ENCODE measurements at regions not wholly inside any gene's neighbourhood (a gene's known extent, or its start where the extent isn't known, plus 50 kb on each side); places are given as distances from the start of the nearest gene placed in this dataset.
"Not testable (repeated sequence)": the region's sequence is repeated elsewhere in the genome, so short reads cannot be mapped to it uniquely, and the experiment has no call there.

DNA sequence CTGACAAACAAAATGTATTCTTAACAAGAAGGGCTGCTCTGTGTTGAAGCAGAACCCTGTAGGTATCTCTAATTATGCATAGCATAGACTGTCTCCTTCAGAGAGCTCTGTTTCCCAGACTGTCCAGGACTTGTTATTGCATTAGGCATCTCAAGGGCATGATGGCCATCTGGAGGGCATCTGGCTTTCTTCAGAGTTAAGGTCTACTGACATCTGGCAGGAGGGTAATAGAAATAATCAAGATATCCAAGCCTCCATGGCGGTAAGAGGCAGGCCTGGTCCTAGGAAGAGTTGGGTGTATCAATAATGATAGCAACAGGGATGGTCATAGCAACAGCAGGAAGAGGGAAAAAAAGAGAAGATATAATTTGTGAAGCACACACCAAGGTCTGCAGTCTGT is 161.2 kb downstream of the TTC8 start:
- TF ChIP-seq CTCF (IDR thresholded peaks at IDR 0.05): no peak
- DNase-seq: no peak
- H3K4me3 ChIP-seq (ENCODE audit: low read length): no peak overlapping the region
- no peak overlapping the region for H3K27ac ChIP-seq (ENCODE audit: low read depth in 1 of 2, low read length in 2 of 2)
- no peak for ATAC-seq (ENCODE audit: poor library complexity)
- Mint-ChIP-seq H3K4me1 (ENCODE audit: low read depth) (no peaks in the 10 kb centered on the region), H3K9me3 (peaks cover 5% of the 10 kb centered on the region), H3K4me3 (no peak overlapping the region), H3K27me3 (peaks cover 6% of the 10 kb centered on the region), H3K36me3 (ENCODE audit: low read depth) (no peaks in the 10 kb centered on the region), H3K27ac (no peak overlapping the region)
- ChIA-PET POLR2A (no interaction called here), CTCF (no interaction called here)
- no peaks in the 10 kb centered on the region for H3K4me1 ChIP-seq (ENCODE audit: insufficient read depth, low read length)
- intact Hi-C loops (cut with DNase I, micrococcal nuclease): no loop called here
- no peaks in the 10 kb centered on the region for H3K36me3 ChIP-seq (ENCODE audit: insufficient read depth, low read length)
- peaks cover 0 to 7% of the 10 kb centered on the region in 2 experiments for H3K27me3 ChIP-seq (ENCODE audit: control insufficient read depth in 1 of 2, insufficient read depth in 2 of 2, low read length in 2 of 2)
- H3K9me3 ChIP-seq (ENCODE audit: control insufficient read depth in 1 of 2, insufficient read depth in 1 of 2, low read length in 2 of 2): peaks cover 0 to 11% of the 10 kb centered on the region in 2 experiments

GRCh38 chr14:88986146-88986841 is 161.8 kb downstream of the TTC8 start:
- Mint-ChIP-seq H3K4me1 (ENCODE audit: low read depth) (no peaks in the 10 kb centered on the region), H3K36me3 (ENCODE audit: low read depth) (no peaks in the 10 kb centered on the region), H3K4me3 (no peak overlapping the region), H3K27ac (no peak overlapping the region), H3K9me3 (peaks cover 5% of the 10 kb centered on the region), H3K27me3 (peaks cover 8% of the 10 kb centered on the region)
- Histone ChIP-seq H3K36me3 (ENCODE audit: insufficient read depth, low read length) (no peaks in the 10 kb centered on the region), H3K4me1 (ENCODE audit: insufficient read depth, low read length) (no peaks in the 10 kb centered on the region), H3K9me3 (ENCODE audit: control insufficient read depth in 1 of 2, insufficient read depth in 1 of 2, low read length in 2 of 2) (peaks cover 0 to 11% of the 10 kb centered on the region in 2 experiments), H3K27me3 (ENCODE audit: control insufficient read depth in 1 of 2, insufficient read depth in 2 of 2, low read length in 2 of 2) (peaks cover 0 to 7% of the 10 kb centered on the region in 2 experiments), H3K4me3 (ENCODE audit: low read length) (no peak overlapping the region), H3K27ac (ENCODE audit: low read depth in 1 of 2, low read length in 2 of 2) (no peak overlapping the region)
- intact Hi-C loops (cut with DNase I, micrococcal nuclease): no loop called here
- no peak for DNase-seq
- TF ChIP-seq CTCF (IDR thresholded peaks at IDR 0.05): no peak
- ChIA-PET CTCF (no interaction called here), POLR2A (no interaction called here)
- no peak for ATAC-seq (ENCODE audit: poor library complexity)

DNA sequence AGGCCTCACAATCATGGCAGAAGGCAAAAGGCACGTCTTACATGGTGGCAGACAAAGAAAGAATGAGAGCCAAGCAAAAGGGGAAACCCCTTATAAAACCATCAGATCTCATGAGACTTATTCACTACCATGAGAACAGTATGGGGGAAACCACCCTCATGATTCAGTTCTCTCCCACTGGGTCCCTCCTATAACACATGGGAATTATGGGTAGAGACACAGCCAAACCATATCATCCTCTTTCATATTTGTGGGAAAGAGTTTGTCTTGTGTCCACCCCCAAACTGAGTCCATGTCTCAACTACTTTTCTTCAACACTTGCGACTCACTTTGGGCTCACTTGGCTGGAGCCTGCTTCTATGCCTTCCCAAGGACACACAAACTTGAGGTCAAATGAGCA is 162.5 kb downstream of the TTC8 start:
- H3K36me3 ChIP-seq (ENCODE audit: insufficient read depth, low read length); H3K4me1 ChIP-seq (ENCODE audit: insufficient read depth, low read length); H3K27ac ChIP-seq (ENCODE audit: low read depth in 1 of 2, low read length in 2 of 2); H3K27ac Mint-ChIP-seq; DNase-seq; H3K36me3 Mint-ChIP-seq (ENCODE audit: low read depth); CTCF ChIA-PET; POLR2A ChIA-PET; H3K4me3 ChIP-seq (ENCODE audit: low read length); ATAC-seq (ENCODE audit: poor library complexity); H3K4me1 Mint-ChIP-seq (ENCODE audit: low read depth); H3K9me3 Mint-ChIP-seq; intact Hi-C loops (cut with DNase I, micrococcal nuclease); H3K4me3 Mint-ChIP-seq; H3K27me3 ChIP-seq (ENCODE audit: control insufficient read depth in 1 of 2, insufficient read depth in 2 of 2, low read length in 2 of 2): not testable (repeated sequence)
- peaks cover 0 to 11% of the 10 kb centered on the region in 2 experiments for H3K9me3 ChIP-seq (ENCODE audit: control insufficient read depth in 1 of 2, insufficient read depth in 1 of 2, low read length in 2 of 2)
- peaks cover 12% of the 10 kb centered on the region for H3K27me3 Mint-ChIP-seq

GRCh38 chr14:88987516-88987915 is 163.1 kb downstream of the TTC8 start:
- H3K4me3 ChIP-seq (ENCODE audit: low read length): no peak overlapping the region
- CTCF ChIA-PET: no interaction called here

More at GRCh38 chr14:88987516-88987915, 163.1 kb downstream of the TTC8 start:
- Histone ChIP-seq H3K27me3 (ENCODE audit: control insufficient read depth in 1 of 2, insufficient read depth in 2 of 2, low read length in 2 of 2) (peaks cover 9 to 10% of the 10 kb centered on the region in 2 experiments), H3K4me1 (ENCODE audit: insufficient read depth, low read length) (no peaks in the 10 kb centered on the region), H3K36me3 (ENCODE audit: insufficient read depth, low read length) (no peaks in the 10 kb centered on the region), H3K27ac (ENCODE audit: low read depth in 1 of 2, low read length in 2 of 2) (no peak overlapping the region), H3K9me3 (ENCODE audit: control insufficient read depth in 1 of 2, insufficient read depth in 1 of 2, low read length in 2 of 2) (peaks cover 0 to 11% of the 10 kb centered on the region in 2 experiments)
- TF ChIP-seq CTCF (IDR thresholded peaks at IDR 0.05): no peak
- ATAC-seq (ENCODE audit: poor library complexity) (no peak), DNase-seq (no peak)
- peaks cover 5% of the 10 kb centered on the region for H3K9me3 Mint-ChIP-seq
- intact Hi-C loops (cut with DNase I, micrococcal nuclease): no loop called here
- H3K4me3 Mint-ChIP-seq: no peak overlapping the region
- no peaks in the 10 kb centered on the region for H3K36me3 Mint-ChIP-seq (ENCODE audit: low read depth)
- peaks cover 18% of the 10 kb centered on the region for H3K27me3 Mint-ChIP-seq
- POLR2A ChIA-PET: no interaction called here
- no peaks in the 10 kb centered on the region for H3K4me1 Mint-ChIP-seq (ENCODE audit: low read depth)
- H3K27ac Mint-ChIP-seq: no peak overlapping the region

Data from CD4-positive, alpha-beta T cell (primary cell).